ENCODE measurements at regions not wholly inside any gene's neighbourhood (a gene's known extent, or its start where the extent isn't known, plus 50 kb on each side); places are given as distances from the start of the nearest gene placed in this dataset.

GRCh38 chr17:34472363-34472762 is 107.0 kb upstream of the TMEM132E start:
- no peak for TF ChIP-seq POLR2A (IDR thresholded peaks at IDR 0.05)
- no peak for TF ChIP-seq CTCF (IDR thresholded peaks at IDR 0.05)
